ENCODE measurements at regions not wholly inside any gene's neighbourhood (a gene's known extent, or its start where the extent isn't known, plus 50 kb on each side); places are given as distances from the start of the nearest gene placed in this dataset.

DNA sequence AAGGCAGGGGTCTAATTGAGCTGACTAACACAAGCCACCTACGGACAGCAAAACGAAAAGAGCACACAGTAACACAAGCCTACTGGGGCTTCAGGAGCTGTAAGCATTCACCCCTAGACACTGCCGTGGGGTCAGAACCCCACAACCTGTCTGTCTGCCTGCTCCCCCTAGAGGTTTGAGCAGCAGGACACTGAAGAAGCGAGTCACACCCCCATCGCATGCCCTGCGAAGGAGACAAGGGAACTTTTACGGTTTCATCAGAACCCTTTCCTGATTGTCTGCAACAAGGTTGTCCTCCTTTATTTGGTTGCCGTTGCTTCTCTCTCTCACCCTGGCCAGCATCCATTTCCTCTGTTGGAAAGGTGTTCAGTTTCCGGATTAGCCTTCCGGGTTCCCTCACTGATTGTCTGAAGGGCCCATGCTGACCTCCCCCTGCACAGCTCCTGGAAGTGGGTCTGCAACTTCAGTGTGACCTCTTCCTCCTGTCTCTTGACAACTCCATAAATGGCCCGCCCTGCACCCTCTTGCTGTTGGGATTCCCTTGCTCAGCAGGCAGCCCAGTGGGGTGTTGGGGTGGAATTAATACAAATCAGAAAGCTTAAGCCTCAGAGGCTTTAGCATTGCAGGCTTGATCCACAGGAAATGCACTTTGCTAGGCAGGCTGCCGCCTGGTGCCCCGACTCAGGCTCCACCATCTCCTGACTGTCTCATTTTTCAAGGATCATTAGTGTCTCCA lies 258.9 kb upstream of the TLE4 start:
- H3K27ac Mint-ChIP-seq (ENCODE audit: unreplicated experiment) = no peak overlapping the region
- H3K36me3 Mint-ChIP-seq (ENCODE audit: low read depth, unreplicated experiment) = no peaks in the 10 kb centered on the region
- H3K9me3 Mint-ChIP-seq (ENCODE audit: unreplicated experiment) = no peaks in the 10 kb centered on the region
- no peak overlapping the region for H3K4me3 Mint-ChIP-seq (ENCODE audit: unreplicated experiment)
- H3K4me1 Mint-ChIP-seq (ENCODE audit: unreplicated experiment) = peaks cover 7% of the 10 kb centered on the region
- no peak for DNase-seq (ENCODE audit: low spot score)
- TF ChIP-seq, protein P1, sequence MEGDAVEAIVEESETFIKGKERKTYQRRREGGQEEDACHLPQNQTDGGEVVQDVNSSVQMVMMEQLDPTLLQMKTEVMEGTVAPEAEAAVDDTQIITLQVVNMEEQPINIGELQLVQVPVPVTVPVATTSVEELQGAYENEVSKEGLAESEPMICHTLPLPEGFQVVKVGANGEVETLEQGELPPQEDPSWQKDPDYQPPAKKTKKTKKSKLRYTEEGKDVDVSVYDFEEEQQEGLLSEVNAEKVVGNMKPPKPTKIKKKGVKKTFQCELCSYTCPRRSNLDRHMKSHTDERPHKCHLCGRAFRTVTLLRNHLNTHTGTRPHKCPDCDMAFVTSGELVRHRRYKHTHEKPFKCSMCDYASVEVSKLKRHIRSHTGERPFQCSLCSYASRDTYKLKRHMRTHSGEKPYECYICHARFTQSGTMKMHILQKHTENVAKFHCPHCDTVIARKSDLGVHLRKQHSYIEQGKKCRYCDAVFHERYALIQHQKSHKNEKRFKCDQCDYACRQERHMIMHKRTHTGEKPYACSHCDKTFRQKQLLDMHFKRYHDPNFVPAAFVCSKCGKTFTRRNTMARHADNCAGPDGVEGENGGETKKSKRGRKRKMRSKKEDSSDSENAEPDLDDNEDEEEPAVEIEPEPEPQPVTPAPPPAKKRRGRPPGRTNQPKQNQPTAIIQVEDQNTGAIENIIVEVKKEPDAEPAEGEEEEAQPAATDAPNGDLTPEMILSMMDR (IDR thresholded peaks at IDR 0.05; ENCODE audit: unreplicated experiment) = no peak
- H3K27me3 Mint-ChIP-seq (ENCODE audit: unreplicated experiment) = peaks cover 1% of the 10 kb centered on the region

DNA sequence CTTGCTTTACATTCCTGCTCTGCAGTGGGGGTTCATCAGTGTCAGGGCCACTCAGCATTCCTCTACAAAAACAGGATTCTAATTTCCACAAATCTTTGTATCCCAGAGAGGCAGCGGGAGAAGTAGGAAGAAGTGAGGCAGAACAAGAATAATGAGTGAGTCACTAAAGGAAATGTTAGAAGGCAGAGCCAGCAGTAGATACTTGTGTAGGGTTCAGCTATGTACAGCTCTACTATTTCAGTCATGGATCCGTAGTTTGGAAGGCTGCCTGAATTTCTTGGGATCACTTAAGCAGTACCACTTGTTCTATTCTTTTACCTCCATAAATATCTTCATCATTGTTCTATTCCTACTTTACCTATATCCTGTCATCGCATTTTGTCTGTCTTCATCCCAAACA lies 246.3 kb upstream of the TLE4 start:
- Mint-ChIP-seq H3K36me3 (ENCODE audit: low read depth, unreplicated experiment) (no peaks in the 10 kb centered on the region), H3K4me3 (ENCODE audit: unreplicated experiment) (no peak overlapping the region), H3K27ac (ENCODE audit: unreplicated experiment) (no peak overlapping the region), H3K27me3 (ENCODE audit: unreplicated experiment) (no peaks in the 10 kb centered on the region), H3K4me1 (ENCODE audit: unreplicated experiment) (no peaks in the 10 kb centered on the region), H3K9me3 (ENCODE audit: unreplicated experiment) (no peaks in the 10 kb centered on the region)
- TF ChIP-seq, protein P1 (IDR thresholded peaks at IDR 0.05; ENCODE audit: unreplicated experiment) = no peak
- no peak for DNase-seq (ENCODE audit: low spot score)

DNA sequence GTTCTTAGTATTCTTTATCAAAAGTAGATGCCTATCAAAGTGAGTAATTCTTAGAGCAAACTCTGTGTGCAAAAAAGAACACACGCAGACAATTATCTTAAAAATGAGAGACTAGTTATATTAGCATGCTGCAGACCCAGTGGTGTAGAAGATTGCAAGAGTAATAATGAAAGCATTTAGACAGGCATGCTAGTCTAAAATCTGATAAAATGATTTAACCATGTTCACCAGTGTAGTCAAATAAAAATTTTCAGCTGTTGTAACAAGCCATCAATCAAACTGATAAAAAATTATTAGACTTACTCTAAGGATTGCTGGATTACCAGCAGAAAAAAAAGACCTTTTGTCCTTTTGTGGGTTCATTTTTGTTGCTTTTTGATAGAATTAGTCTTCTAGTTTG lies 241.9 kb upstream of the TLE4 start:
- no peaks in the 10 kb centered on the region for H3K9me3 Mint-ChIP-seq (ENCODE audit: unreplicated experiment)
- H3K36me3 Mint-ChIP-seq (ENCODE audit: low read depth, unreplicated experiment) = no peaks in the 10 kb centered on the region
- H3K4me1 Mint-ChIP-seq (ENCODE audit: unreplicated experiment) = peaks cover 5% of the 10 kb centered on the region
- H3K27ac Mint-ChIP-seq (ENCODE audit: unreplicated experiment) = no peak overlapping the region
- no peak for DNase-seq (ENCODE audit: low spot score)
- TF ChIP-seq, protein P1 (IDR thresholded peaks at IDR 0.05; ENCODE audit: unreplicated experiment) = no peak
- H3K27me3 Mint-ChIP-seq (ENCODE audit: unreplicated experiment) = peaks cover 1% of the 10 kb centered on the region
- no peak overlapping the region for H3K4me3 Mint-ChIP-seq (ENCODE audit: unreplicated experiment)

DNA sequence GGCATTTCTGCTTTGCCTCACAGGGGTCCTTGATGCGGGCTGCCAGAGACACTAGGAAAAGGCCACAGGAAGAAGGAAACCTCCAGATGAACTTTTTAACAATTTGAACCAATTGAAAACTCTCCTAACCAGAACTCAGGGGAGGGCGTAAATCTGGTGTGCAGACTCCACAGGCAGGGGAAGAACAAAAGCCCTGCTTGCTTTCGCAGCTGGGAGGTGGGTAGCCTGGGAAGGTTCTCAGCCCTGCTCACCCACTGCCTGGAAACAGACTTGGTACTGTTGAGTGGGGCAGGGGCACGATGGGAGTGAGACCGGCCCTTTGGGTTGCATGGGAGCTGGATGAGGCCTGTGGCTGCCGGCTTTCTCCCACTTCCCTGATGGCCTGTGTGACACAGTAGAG lies 237.8 kb upstream of the TLE4 start:
- peaks cover 5% of the 10 kb centered on the region for H3K4me1 Mint-ChIP-seq (ENCODE audit: unreplicated experiment)
- H3K9me3 Mint-ChIP-seq (ENCODE audit: unreplicated experiment) = peaks cover 3% of the 10 kb centered on the region
- no peak overlapping the region for H3K4me3 Mint-ChIP-seq (ENCODE audit: unreplicated experiment)
- H3K27ac Mint-ChIP-seq (ENCODE audit: unreplicated experiment) = no peak overlapping the region
- H3K27me3 Mint-ChIP-seq (ENCODE audit: unreplicated experiment) = peaks cover 1% of the 10 kb centered on the region
- H3K36me3 Mint-ChIP-seq (ENCODE audit: low read depth, unreplicated experiment) = no peaks in the 10 kb centered on the region
- DNase-seq (ENCODE audit: low spot score) = no peak
- TF ChIP-seq, protein P1 (IDR thresholded peaks at IDR 0.05; ENCODE audit: unreplicated experiment) = no peak

DNA sequence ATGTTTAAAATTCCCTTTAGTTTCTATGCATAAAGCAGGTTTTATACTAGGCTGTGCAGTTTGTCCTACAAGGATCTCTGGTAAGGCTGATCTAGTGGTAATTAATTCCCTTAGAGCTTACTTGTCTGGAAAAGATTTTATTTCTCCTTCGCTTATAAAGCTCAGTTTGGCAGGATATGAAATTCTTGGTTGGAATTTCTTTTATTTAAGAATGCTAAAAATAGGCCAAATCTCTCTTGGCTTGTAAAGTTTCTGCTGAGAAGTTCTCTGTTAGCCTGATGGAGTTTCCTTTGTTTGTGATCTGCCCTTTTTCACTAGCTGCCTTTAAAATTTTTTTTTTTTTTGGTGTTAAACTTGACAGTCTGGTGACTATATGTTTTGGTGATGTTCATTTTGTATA lies 237.1 kb upstream of the TLE4 start:
- no peak for DNase-seq (ENCODE audit: low spot score)
- Mint-ChIP-seq H3K4me3 (ENCODE audit: unreplicated experiment) (no peak overlapping the region), H3K9me3 (ENCODE audit: unreplicated experiment) (peaks cover 3% of the 10 kb centered on the region), H3K27ac (ENCODE audit: unreplicated experiment) (no peak overlapping the region), H3K36me3 (ENCODE audit: low read depth, unreplicated experiment) (no peaks in the 10 kb centered on the region), H3K4me1 (ENCODE audit: unreplicated experiment) (peaks cover 5% of the 10 kb centered on the region), H3K27me3 (ENCODE audit: unreplicated experiment) (peaks cover 1% of the 10 kb centered on the region)
- TF ChIP-seq, protein P1 (IDR thresholded peaks at IDR 0.05; ENCODE audit: unreplicated experiment) = no peak
